Right lobe of liver (tissue), 4 donors: ENCODE measurements at regions not wholly inside any gene's neighbourhood (a gene's known extent, or its start where the extent isn't known, plus 50 kb on each side); places are given as distances from the start of the nearest gene placed in this dataset.

Experiments used
- CTCF ChIP-seq, 4 donors: fragments of 200-600 bp in 3 of 4; fragments of 450-650 bp in 1 of 4; IDR thresholded peaks; one replicate each; pipeline versions ENCODE4 v1.5.1 to v1.8.0; 2016 to 2022; ENCODE audit warnings: antibody characterized with exemption in 4 of 4, mild to moderate bottlenecking in 2 of 4
- POLR2A ChIP-seq: fragments of 450-650 bp; IDR thresholded peaks from one replicate; pipeline ENCODE4 v1.6.1; 2017; ENCODE audit warnings: antibody characterized with exemption, mild to moderate bottlenecking
- donor health status: DM: no; HTN: no; CAD: no.
- donor health status: DM: no; HTN: no; CAD: no.
- donor health status: DM: no; HTN: yes; CAD: no.

GRCh38 chr2:118729760-118730159 lies 117.7 kb downstream of the EN1 start:
- TF ChIP-seq POLR2A = no peak
- no peak for TF ChIP-seq CTCF (IDR thresholded peaks at IDR 0.05)
